Endodermal cell (in vitro differentiated cells): ENCODE measurements at regions not wholly inside any gene's neighbourhood (a gene's known extent, or its start where the extent isn't known, plus 50 kb on each side); places are given as distances from the start of the nearest gene placed in this dataset.

Experiments
- DNase-seq: peaks from one replicate; pipeline ENCODE4 v3.0.0-alpha.2; 2017
- H3K27ac ChIP-seq: 2 replicates; pipeline ENCODE4 v1.5.1; 2013; ENCODE audit warnings: mild to moderate bottlenecking, low read depth, low read length, moderate library complexity
- H3K27me3 ChIP-seq: 2 replicates; pipeline ENCODE4 v1.6.1; 2013; ENCODE audit warnings: mild to moderate bottlenecking, low read length, moderate library complexity; ENCODE audit not compliant: insufficient read depth, control insufficient read depth, poor library complexity, severe bottlenecking
- H3K36me3 ChIP-seq: 2 replicates; pipeline ENCODE4 v1.7.0; 2013; ENCODE audit warnings: mild to moderate bottlenecking, low read length, moderate library complexity; ENCODE audit not compliant: control insufficient read depth, insufficient read depth
- H3K4me1 ChIP-seq: one replicate; pipeline ENCODE4 v1.7.0; 2013; ENCODE audit warnings: low read length; ENCODE audit not compliant: control insufficient read depth, insufficient read depth
- H3K4me3 ChIP-seq: 2 replicates; pipeline ENCODE4 v1.5.1; 2013; ENCODE audit warnings: mild to moderate bottlenecking, low read length, moderate library complexity
- H3K9ac ChIP-seq: 2 replicates; pipeline ENCODE4 v1.6.1; 2013; ENCODE audit warnings: mild to moderate bottlenecking, low read length, moderate library complexity; ENCODE audit not compliant: poor library complexity, severe bottlenecking; ENCODE audit errors: extremely low read depth
- H3K9me3 ChIP-seq: 2 replicates; pipeline ENCODE4 v1.6.1; 2013; ENCODE audit warnings: mild to moderate bottlenecking, low read length, moderate library complexity; ENCODE audit not compliant: control insufficient read depth
- H3K27ac Mint-ChIP-seq: 2 replicates; pipeline ENCODE4 v1.8.0; 2020; ENCODE audit warnings: mixed read lengths
- H3K27me3 Mint-ChIP-seq: 2 replicates; pipeline ENCODE4 v1.8.0; 2021; ENCODE audit warnings: mild to moderate bottlenecking, mixed read lengths; ENCODE audit not compliant: insufficient read depth
- H3K36me3 Mint-ChIP-seq: 2 replicates; pipeline ENCODE4 v1.8.0; 2020; ENCODE audit warnings: low read depth, mixed read lengths
- H3K4me1 Mint-ChIP-seq: 2 replicates; pipeline ENCODE4 v1.8.0; 2020; ENCODE audit warnings: mixed read lengths
- H3K4me3 Mint-ChIP-seq: 2 replicates; pipeline ENCODE4 v1.8.0; 2020; ENCODE audit warnings: mild to moderate bottlenecking, moderate library complexity, mixed read lengths
- H3K9me3 Mint-ChIP-seq: 2 replicates; pipeline ENCODE4 v1.8.0; 2020; ENCODE audit warnings: mild to moderate bottlenecking, mixed read lengths
- CTCF ChIP-seq: fragments of 200-600 bp; sonication (generic); conservative IDR thresholded peaks from 2 replicates; pipeline ENCODE4 v1.5.0; 2021; ENCODE audit warnings: antibody characterized with exemption, mild to moderate bottlenecking
- WGBS, 2 experiments: methylation state at CpG; one replicate each; pipeline versions ENCODE4 v1.1.5 to v1.1.7; 2013; ENCODE audit warnings: missing lambda C conversion rate in 2 of 2, mixed read lengths in 1 of 2; ENCODE audit not compliant: insufficient coverage in 1 of 2, insufficient read length in 1 of 2; 5-methylcytosine and 5-hydroxymethylcytosine counted together

DNA sequence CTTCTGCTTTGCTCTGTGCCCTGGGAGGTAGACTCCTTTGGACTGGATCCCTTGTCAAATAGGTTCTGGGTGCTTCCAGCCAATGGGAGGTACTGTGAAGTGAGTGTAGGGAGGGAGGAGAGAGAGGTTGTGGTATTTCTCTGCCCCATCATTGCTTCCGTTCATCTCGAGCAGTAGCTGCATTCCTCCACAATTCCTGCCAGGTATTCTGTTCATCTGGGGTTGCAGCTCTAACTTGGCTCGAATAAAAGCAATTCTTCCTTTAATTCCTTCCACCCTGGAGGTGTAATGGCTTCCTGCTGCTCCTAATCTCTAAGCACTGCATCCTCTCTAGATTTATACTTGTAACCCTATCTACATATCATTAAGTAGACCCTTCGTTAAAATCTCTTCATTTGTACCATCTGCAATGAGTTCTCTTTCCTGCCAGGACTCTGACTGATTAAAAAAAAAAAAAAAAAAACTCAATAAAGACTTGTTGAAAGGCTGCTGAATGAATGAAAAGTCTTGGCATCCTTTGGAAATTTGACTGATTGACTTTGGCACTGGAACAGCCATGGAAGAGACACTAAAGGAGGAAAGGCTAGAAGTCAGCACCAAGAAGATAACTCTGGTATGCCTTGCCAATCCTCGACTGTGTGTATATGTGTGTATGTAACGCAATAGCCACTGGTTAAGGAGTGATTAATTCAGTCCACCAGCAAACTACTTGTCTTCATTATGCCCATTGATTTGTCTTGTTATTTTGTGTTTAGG is 616.9 kb upstream of the SOX9 start:
- peaks cover 3% of the 10 kb centered on the region for H3K4me1 ChIP-seq
- H3K27me3 ChIP-seq, result no peaks in the 10 kb centered on the region
- Mint-ChIP-seq H3K9me3 (no peaks in the 10 kb centered on the region), H3K36me3 (no peaks in the 10 kb centered on the region), H3K4me3 (no peak overlapping the region), H3K4me1 (peaks cover 6% of the 10 kb centered on the region), H3K27me3 (peaks cover 6% of the 10 kb centered on the region), H3K27ac (no peak overlapping the region)
- no peaks in the 10 kb centered on the region for H3K9me3 ChIP-seq
- peak; percentile 48 for DNase-seq
- WGBS, 2 experiments, result 49 to 78% methylated on average over 3 to 6 of the region's 6 CpGs
- no peak overlapping the region for H3K9ac ChIP-seq
- no peak overlapping the region for H3K27ac ChIP-seq
- no peaks in the 10 kb centered on the region for H3K36me3 ChIP-seq
- H3K4me3 ChIP-seq, result no peak overlapping the region
- TF ChIP-seq CTCF, result no peak

- no peaks in the 10 kb centered on the region for H3K27me3 ChIP-seq
- H3K27ac ChIP-seq, result no peak overlapping the region
- no peak overlapping the region for H3K4me3 ChIP-seq
- peaks cover 3% of the 10 kb centered on the region for H3K4me1 ChIP-seq
- peaks cover 6% of the 10 kb centered on the region for H3K27me3 Mint-ChIP-seq
- peaks cover 6% of the 10 kb centered on the region for H3K4me1 Mint-ChIP-seq
- no peak overlapping the region for H3K4me3 Mint-ChIP-seq
- H3K36me3 ChIP-seq, result no peaks in the 10 kb centered on the region
- H3K9me3 Mint-ChIP-seq, result no peaks in the 10 kb centered on the region
- no peak for TF ChIP-seq CTCF
- no peak overlapping the region for H3K27ac Mint-ChIP-seq
- DNase-seq, result no peak
- H3K9me3 ChIP-seq, result no peaks in the 10 kb centered on the region
- H3K9ac ChIP-seq, result no peak overlapping the region
- H3K36me3 Mint-ChIP-seq, result no peaks in the 10 kb centered on the region
- WGBS, 2 experiments, result 83 to 93% methylated on average over 1 to 2 of the region's 2 CpGs
Measured at GRCh38 chr17:71505200-71505599, 615.6 kb upstream of the SOX9 start.

- H3K4me1 Mint-ChIP-seq, result peaks cover 6% of the 10 kb centered on the region
- H3K4me1 ChIP-seq, result peaks cover 3% of the 10 kb centered on the region
- H3K36me3 ChIP-seq, result no peaks in the 10 kb centered on the region
- H3K27me3 ChIP-seq, result no peaks in the 10 kb centered on the region
- peaks cover 6% of the 10 kb centered on the region for H3K27me3 Mint-ChIP-seq
- no peak overlapping the region for H3K4me3 Mint-ChIP-seq
- TF ChIP-seq CTCF, result no peak
- no peaks in the 10 kb centered on the region for H3K9me3 ChIP-seq
- no peak overlapping the region for H3K27ac Mint-ChIP-seq
- H3K9me3 Mint-ChIP-seq, result no peaks in the 10 kb centered on the region
- H3K4me3 ChIP-seq, result no peak overlapping the region
- 91 to 100% methylated on average over 5 to 6 of the region's 6 CpGs for WGBS, 2 experiments
- H3K9ac ChIP-seq, result no peak overlapping the region
- DNase-seq, result no peak
- no peak overlapping the region for H3K27ac ChIP-seq
- H3K36me3 Mint-ChIP-seq, result no peaks in the 10 kb centered on the region
Measured at GRCh38 chr17:71505981-71506380, 614.8 kb upstream of the SOX9 start.
